ENCODE measurements at regions not wholly inside any gene's neighbourhood (a gene's known extent, or its start where the extent isn't known, plus 50 kb on each side); places are given as distances from the start of the nearest gene placed in this dataset.

DNA sequence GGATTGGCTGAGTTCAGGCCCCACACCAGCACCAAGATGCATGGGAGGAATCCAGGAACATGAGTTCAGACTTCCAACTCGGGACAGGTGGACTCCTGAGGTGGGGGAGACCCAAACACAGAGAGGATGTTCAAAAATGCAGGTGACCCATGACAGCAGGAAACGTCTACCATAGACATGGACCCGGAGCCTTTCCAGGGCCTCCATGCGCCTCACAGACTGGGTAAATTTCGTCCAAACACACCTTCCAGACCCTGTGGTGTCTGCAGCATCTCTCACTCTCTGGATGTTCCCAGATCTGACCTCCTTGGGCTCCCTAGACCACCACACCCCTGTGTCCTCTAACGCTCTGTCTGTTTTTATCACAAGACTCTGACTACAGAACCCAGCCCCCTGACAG lies 87.7 kb downstream of the PXDC1 start:
- no peak for ATAC-seq
- Histone ChIP-seq H3K27me3 (replicated peaks in 1 of 2; ENCODE audit: control insufficient read depth in 2 of 2, insufficient read depth in 2 of 2, low read length in 1 of 2) (no peaks in the 10 kb centered on the region; a peak in 1 of 4 replicates), H2AFZ (ENCODE audit: control insufficient read depth, low read depth, low read length) (no peak overlapping the region), H3K27ac (ENCODE audit: control insufficient read depth, insufficient read depth) (no peak overlapping the region), H3K4me2 (ENCODE audit: control insufficient read depth, insufficient read depth) (no peak overlapping the region), H3K79me2 (ENCODE audit: control insufficient read depth, insufficient read depth, low read length) (no peaks in the 10 kb centered on the region), H3K4me3 (no peak overlapping the region), H3K36me3 (ENCODE audit: control insufficient read depth in 2 of 2, insufficient read depth in 2 of 2, low read length in 1 of 2) (no peaks in the 10 kb centered on the region), H3K9me3 (replicated peaks; ENCODE audit: control insufficient read depth, insufficient read depth, low read length) (no peaks in the 10 kb centered on the region), H3K4me1 (ENCODE audit: control insufficient read depth, insufficient read depth, low read length) (no peaks in the 10 kb centered on the region), H4K20me1 (ENCODE audit: control insufficient read depth, insufficient read depth) (no peaks in the 10 kb centered on the region), H3K9ac (ENCODE audit: control insufficient read depth, insufficient read depth, low read length) (no peak overlapping the region)
- WGBS (ENCODE audit: insufficient coverage, insufficient replicate concordance, low lambda C conversion rate, missing lambda C conversion rate): 49% methylated on average over 5 of the region's 6 CpGs
- no peak for FAIRE-seq
- POLR2A ChIA-PET: no interaction called here
- in situ Hi-C loops (cut with MboI) (no loop called here), intact Hi-C loops (cut with micrococcal nuclease; ENCODE audit: unreplicated experiment) (no loop called here)
- CTCF ChIA-PET: interaction anchor here (1.3 kb wide), 1 partner anchor 314 kb away, joined by 3 read pairs; no protein-coding TSS in a partner anchor
- DNase-seq (ENCODE audit: low read depth, low spot score): no peak
- SMC1A ChIA-PET (ENCODE audit: uncharacterized antibody, unreplicated experiment): interaction anchor here (0.9 kb wide), 1 partner anchor 19 kb away, joined by 3 read pairs; no protein-coding TSS in a partner anchor
- RAD21 ChIA-PET (ENCODE audit: unreplicated experiment): no interaction called here
- BruUV-seq (replicated peaks): no TSS peak
- TF ChIP-seq MTA3 (IDR thresholded peaks at IDR 0.05; ENCODE audit: borderline replicate concordance, low read length): no peak
- TF ChIP-seq, protein P1, sequence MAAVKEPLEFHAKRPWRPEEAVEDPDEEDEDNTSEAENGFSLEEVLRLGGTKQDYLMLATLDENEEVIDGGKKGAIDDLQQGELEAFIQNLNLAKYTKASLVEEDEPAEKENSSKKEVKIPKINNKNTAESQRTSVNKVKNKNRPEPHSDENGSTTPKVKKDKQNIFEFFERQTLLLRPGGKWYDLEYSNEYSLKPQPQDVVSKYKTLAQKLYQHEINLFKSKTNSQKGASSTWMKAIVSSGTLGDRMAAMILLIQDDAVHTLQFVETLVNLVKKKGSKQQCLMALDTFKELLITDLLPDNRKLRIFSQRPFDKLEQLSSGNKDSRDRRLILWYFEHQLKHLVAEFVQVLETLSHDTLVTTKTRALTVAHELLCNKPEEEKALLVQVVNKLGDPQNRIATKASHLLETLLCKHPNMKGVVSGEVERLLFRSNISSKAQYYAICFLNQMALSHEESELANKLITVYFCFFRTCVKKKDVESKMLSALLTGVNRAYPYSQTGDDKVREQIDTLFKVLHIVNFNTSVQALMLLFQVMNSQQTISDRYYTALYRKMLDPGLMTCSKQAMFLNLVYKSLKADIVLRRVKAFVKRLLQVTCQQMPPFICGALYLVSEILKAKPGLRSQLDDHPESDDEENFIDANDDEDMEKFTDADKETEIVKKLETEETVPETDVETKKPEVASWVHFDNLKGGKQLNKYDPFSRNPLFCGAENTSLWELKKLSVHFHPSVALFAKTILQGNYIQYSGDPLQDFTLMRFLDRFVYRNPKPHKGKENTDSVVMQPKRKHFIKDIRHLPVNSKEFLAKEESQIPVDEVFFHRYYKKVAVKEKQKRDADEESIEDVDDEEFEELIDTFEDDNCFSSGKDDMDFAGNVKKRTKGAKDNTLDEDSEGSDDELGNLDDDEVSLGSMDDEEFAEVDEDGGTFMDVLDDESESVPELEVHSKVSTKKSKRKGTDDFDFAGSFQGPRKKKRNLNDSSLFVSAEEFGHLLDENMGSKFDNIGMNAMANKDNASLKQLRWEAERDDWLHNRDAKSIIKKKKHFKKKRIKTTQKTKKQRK (IDR thresholded peaks at IDR 0.05; ENCODE audit: low read depth, low read length): no peak

DNA sequence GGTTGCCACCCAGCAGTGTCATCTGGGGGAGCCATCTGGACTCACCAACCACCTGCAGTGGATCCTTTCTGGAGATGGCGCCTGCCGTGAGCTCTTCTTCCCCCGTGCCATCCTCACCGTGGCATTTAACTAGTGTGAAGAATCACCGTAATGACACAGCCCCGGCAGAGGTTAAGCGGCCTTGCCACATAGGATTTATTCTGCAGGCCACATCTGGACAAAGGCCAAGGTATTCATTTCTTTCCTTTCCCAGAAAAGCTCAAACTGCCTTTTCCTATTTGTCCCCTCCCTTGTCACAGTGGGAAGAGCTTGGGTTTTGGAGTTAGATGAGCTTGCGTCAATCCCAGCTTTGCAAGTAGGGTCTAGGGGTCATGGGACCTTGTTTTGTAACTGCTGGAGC lies 88.4 kb downstream of the PXDC1 start:
- Histone ChIP-seq H3K9ac (ENCODE audit: control insufficient read depth, insufficient read depth, low read length) (no peak overlapping the region), H4K20me1 (ENCODE audit: control insufficient read depth, insufficient read depth) (no peaks in the 10 kb centered on the region), H3K79me2 (ENCODE audit: control insufficient read depth, insufficient read depth, low read length) (no peaks in the 10 kb centered on the region), H3K36me3 (ENCODE audit: control insufficient read depth in 2 of 2, insufficient read depth in 2 of 2, low read length in 1 of 2) (no peaks in the 10 kb centered on the region), H3K4me2 (ENCODE audit: control insufficient read depth, insufficient read depth) (no peak overlapping the region), H3K4me1 (ENCODE audit: control insufficient read depth, insufficient read depth, low read length) (no peaks in the 10 kb centered on the region), H3K27ac (ENCODE audit: control insufficient read depth, insufficient read depth) (no peak overlapping the region), H3K4me3 (no peak overlapping the region), H3K27me3 (replicated peaks in 1 of 2; ENCODE audit: control insufficient read depth in 2 of 2, insufficient read depth in 2 of 2, low read length in 1 of 2) (no peaks in the 10 kb centered on the region; a peak in 1 of 4 replicates), H3K9me3 (replicated peaks; ENCODE audit: control insufficient read depth, insufficient read depth, low read length) (no peaks in the 10 kb centered on the region), H2AFZ (ENCODE audit: control insufficient read depth, low read depth, low read length) (no peak overlapping the region)
- ChIA-PET RAD21 (ENCODE audit: unreplicated experiment) (no interaction called here), SMC1A (ENCODE audit: uncharacterized antibody, unreplicated experiment) (interaction anchor here (0.9 kb wide), 1 partner anchor 20 kb away, joined by 3 read pairs; no protein-coding TSS in a partner anchor), CTCF (interaction anchor here (1.3 kb wide), 1 partner anchor 315 kb away, joined by 3 read pairs; no protein-coding TSS in a partner anchor), POLR2A (no interaction called here)
- FAIRE-seq (no peak), DNase-seq (ENCODE audit: low read depth, low spot score) (no peak), ATAC-seq (no peak)
- no peak for TF ChIP-seq FOXK2 (IDR thresholded peaks at IDR 0.05)
- TF ChIP-seq JUND (IDR thresholded peaks at IDR 0.05; ENCODE audit: low read depth, low read length): no peak
- TF ChIP-seq ZNF384 (IDR thresholded peaks at IDR 0.05; ENCODE audit: borderline replicate concordance, low read depth, low read length): no peak
- no peak for TF ChIP-seq NBN (IDR thresholded peaks at IDR 0.05)
- no peak for TF ChIP-seq NFYB (IDR thresholded peaks at IDR 0.05; ENCODE audit: insufficient read depth, low read depth, low read length)
- TF ChIP-seq HDGF (IDR thresholded peaks at IDR 0.05): no peak
- intact Hi-C loops (cut with micrococcal nuclease; ENCODE audit: unreplicated experiment): no loop called here
- BruUV-seq (replicated peaks): no TSS peak
- 71% methylated on average over 8 of the region's 8 CpGs for WGBS (ENCODE audit: insufficient coverage, insufficient replicate concordance, low lambda C conversion rate, missing lambda C conversion rate)
- in situ Hi-C loops (cut with MboI): no loop called here

Measured in GM12878 (cell line).